Astrocyte of the spinal cord (primary cell): ENCODE measurements at regions not wholly inside any gene's neighbourhood (a gene's known extent, or its start where the extent isn't known, plus 50 kb on each side); places are given as distances from the start of the nearest gene placed in this dataset.

Source experiments
- DNase-seq: peaks from one replicate; pipeline ENCODE4 v3.0.0; 2011; ENCODE audit warnings: low read depth, low spot score
- H3K4me3 ChIP-seq: 2 replicates; pipeline ENCODE4 v1.5.1; 2011; ENCODE audit warnings: low read depth, mild to moderate bottlenecking, low read length, moderate library complexity
- in situ Hi-C: cut with HindIII; loops from 2 replicates; pipeline ENCODE4 v1.10.0; 2017; ENCODE audit warnings: low sequenced_read_pairs
- TF ChIP-seq, protein P1 (sequence below): IDR thresholded peaks from 2 replicates; pipeline ENCODE4 v1.5.1; 2012; ENCODE audit warnings: low read depth, mild to moderate bottlenecking, low read length, inconsistent platforms

- in situ Hi-C loops, result no loop called here
- DNase-seq, result no peak
- TF ChIP-seq, protein P1, sequence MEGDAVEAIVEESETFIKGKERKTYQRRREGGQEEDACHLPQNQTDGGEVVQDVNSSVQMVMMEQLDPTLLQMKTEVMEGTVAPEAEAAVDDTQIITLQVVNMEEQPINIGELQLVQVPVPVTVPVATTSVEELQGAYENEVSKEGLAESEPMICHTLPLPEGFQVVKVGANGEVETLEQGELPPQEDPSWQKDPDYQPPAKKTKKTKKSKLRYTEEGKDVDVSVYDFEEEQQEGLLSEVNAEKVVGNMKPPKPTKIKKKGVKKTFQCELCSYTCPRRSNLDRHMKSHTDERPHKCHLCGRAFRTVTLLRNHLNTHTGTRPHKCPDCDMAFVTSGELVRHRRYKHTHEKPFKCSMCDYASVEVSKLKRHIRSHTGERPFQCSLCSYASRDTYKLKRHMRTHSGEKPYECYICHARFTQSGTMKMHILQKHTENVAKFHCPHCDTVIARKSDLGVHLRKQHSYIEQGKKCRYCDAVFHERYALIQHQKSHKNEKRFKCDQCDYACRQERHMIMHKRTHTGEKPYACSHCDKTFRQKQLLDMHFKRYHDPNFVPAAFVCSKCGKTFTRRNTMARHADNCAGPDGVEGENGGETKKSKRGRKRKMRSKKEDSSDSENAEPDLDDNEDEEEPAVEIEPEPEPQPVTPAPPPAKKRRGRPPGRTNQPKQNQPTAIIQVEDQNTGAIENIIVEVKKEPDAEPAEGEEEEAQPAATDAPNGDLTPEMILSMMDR, result no peak
- H3K4me3 ChIP-seq, result no peak overlapping the region
These were observed 2180.0 kb upstream of the PIK3C3 start for GRCh38 chr18:39774957-39775598.

GRCh38 chr18:39773646-39774045 is 2181.4 kb upstream of the PIK3C3 start:
- in situ Hi-C loops, result no loop called here
- peak; percentile 30 for DNase-seq
- TF ChIP-seq, protein P1, result no peak
- no peak overlapping the region for H3K4me3 ChIP-seq

GRCh38 chr18:39772155-39772919 is 2182.7 kb upstream of the PIK3C3 start:
- in situ Hi-C loops, result no loop called here
- peak; percentile 49 for DNase-seq
- H3K4me3 ChIP-seq, result no peak overlapping the region
- TF ChIP-seq, protein P1, result no peak

DNA sequence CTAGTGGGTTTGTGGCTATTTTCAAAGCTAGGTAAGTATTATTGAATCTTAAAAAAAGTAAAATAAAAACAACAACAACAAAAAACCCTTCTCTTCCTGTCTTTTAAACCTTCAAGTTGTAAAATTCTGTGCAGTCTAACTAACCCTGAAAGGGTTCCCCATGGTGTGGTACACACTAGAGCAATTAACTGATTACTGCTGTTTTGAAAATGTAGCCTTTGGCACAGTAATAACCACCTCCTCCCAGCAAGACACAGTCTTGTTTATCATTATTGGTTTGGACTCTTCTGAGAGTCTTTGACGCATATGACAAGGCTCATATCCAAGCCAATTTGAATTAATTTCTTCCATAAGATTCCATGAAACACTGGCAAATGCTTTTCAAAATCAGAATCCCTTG is 2184.6 kb upstream of the PIK3C3 start:
- in situ Hi-C loops, result no loop called here
- DNase-seq, result no peak
- TF ChIP-seq, protein P1, result no peak

GRCh38 chr18:39764873-39765272 is 2190.2 kb upstream of the PIK3C3 start:
- no peak for DNase-seq
- in situ Hi-C loops, result no loop called here
- no peak overlapping the region for H3K4me3 ChIP-seq
- TF ChIP-seq, protein P1, result no peak

More for the DNA sequence above, 2184.6 kb upstream of the PIK3C3 start:
- H3K4me3 ChIP-seq, result no peak overlapping the region

- in situ Hi-C loops, result no loop called here
- no peak overlapping the region for H3K4me3 ChIP-seq
- TF ChIP-seq, protein P1, result no peak
- DNase-seq, result no peak
These were observed 2193.8 kb upstream of the PIK3C3 start for GRCh38 chr18:39761273-39761672.
